Common myeloid progenitor, CD34-positive (primary cell): ENCODE measurements at regions not wholly inside any gene's neighbourhood (a gene's known extent, or its start where the extent isn't known, plus 50 kb on each side); places are given as distances from the start of the nearest gene placed in this dataset.

Source experiments
- CTCF ChIA-PET: fragments of 350-600 bp; sonication (Branson Sonifier 250); formaldehyde crosslinking; loops from one replicate; lab custom pipeline; 2021; ENCODE audit warnings: antibody characterized with exemption; lab: Charles Lee
- POLR2A ChIA-PET: fragments of 350-600 bp; sonication (Branson Sonifier 250); formaldehyde crosslinking; loops from one replicate; lab custom pipeline; 2021; ENCODE audit warnings: antibody characterized with exemption; lab: Charles Lee
- DNase-seq, 3 donors: peaks; one replicate each; pipeline versions ENCODE4 v3.0.0 to v3.0.0-alpha.2; 2013
- H3K27ac ChIP-seq, 2 experiments: 1 replicate in 1 of 2; 2 replicates in 1 of 2; pipeline ENCODE4 v1.7.0; 2013; ENCODE audit warnings: inconsistent platforms in 2 of 2, low read length in 2 of 2, mild to moderate bottlenecking in 2 of 2, low read depth in 1 of 2, moderate library complexity in 1 of 2; ENCODE audit not compliant: severe bottlenecking in 2 of 2, insufficient read depth in 1 of 2, poor library complexity in 1 of 2
- H3K27me3 ChIP-seq, 5 experiments: replicated peaks in 2 of 5; 1 replicate in 3 of 5; 2 replicates in 2 of 5; pipeline versions ENCODE4 v1.6.1 to v1.7.0; 2013; ENCODE audit warnings: low read length in 4 of 5, mild to moderate bottlenecking in 2 of 5, moderate library complexity in 2 of 5, inconsistent platforms in 1 of 5; ENCODE audit not compliant: insufficient read depth in 5 of 5, control insufficient read depth in 4 of 5
- H3K36me3 ChIP-seq, 4 experiments: 1 replicate in 2 of 4; 2 replicates in 2 of 4; pipeline versions ENCODE4 v1.6.1 to v1.7.0; 2013; ENCODE audit warnings: low read length in 3 of 4, control low read depth in 1 of 4, mild to moderate bottlenecking in 1 of 4; ENCODE audit not compliant: control insufficient read depth in 4 of 4, insufficient read depth in 4 of 4
- H3K4me1 ChIP-seq, 4 experiments: 1 replicate in 3 of 4; 2 replicates in 1 of 4; pipeline versions ENCODE4 v1.6.1 to v1.7.1; 2013; ENCODE audit warnings: low read length in 3 of 4, mild to moderate bottlenecking in 3 of 4, control low read depth in 1 of 4, inconsistent platforms in 1 of 4, moderate library complexity in 1 of 4; ENCODE audit not compliant: control insufficient read depth in 4 of 4, insufficient read depth in 4 of 4; ENCODE audit errors: control extremely low read depth in 1 of 4
- H3K4me3 ChIP-seq, 7 experiments: 1 replicate in 4 of 7; 2 replicates in 3 of 7; pipeline versions ENCODE4 v1.5.1 to v1.7.0; 2013; ENCODE audit warnings: mild to moderate bottlenecking in 7 of 7, low read length in 6 of 7, moderate library complexity in 6 of 7, inconsistent platforms in 2 of 7, low read depth in 2 of 7, control low read depth in 1 of 7; ENCODE audit not compliant: insufficient read depth in 4 of 7, control insufficient read depth in 1 of 7; ENCODE audit errors: extremely low read depth in 1 of 7
- H3K9me3 ChIP-seq, 5 experiments: 1 replicate in 4 of 5; 2 replicates in 1 of 5; pipeline versions ENCODE4 v1.6.1 to v1.7.1; 2013; ENCODE audit warnings: low read length in 4 of 5, mild to moderate bottlenecking in 2 of 5, inconsistent platforms in 1 of 5, low read depth in 1 of 5, moderate library complexity in 1 of 5; ENCODE audit not compliant: control insufficient read depth in 4 of 5, insufficient read depth in 2 of 5; ENCODE audit errors: control extremely low read depth in 1 of 5
- WGBS: methylation state at CpG from one replicate; pipeline ENCODE4 v1.1.5; 2013; ENCODE audit not compliant: insufficient coverage; 5-methylcytosine and 5-hydroxymethylcytosine counted together

DNA sequence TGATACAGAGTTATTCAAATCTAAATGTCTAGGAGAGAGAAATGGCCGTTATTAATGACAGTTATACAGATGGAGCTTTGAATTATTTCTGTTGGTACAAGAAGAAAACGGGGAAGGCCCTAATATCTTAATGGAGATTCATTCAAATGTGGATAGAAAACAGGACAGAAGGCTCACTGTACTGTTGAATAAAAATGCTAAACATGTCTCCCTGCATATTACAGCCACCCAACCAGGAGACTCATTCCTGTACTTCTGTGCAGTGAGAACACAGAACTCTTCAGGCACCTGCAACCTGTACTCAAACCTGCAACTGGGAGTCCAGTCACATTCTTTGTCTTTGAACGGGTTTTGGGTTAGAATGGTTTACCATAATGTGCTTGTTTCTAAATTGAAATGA is 403.2 kb downstream of the DAD1 start:
- H3K27me3 ChIP-seq = peaks cover 0 to 32% (median 3%) of the 10 kb centered on the region in 5 experiments
- H3K27ac ChIP-seq = no peak overlapping the region
- H3K9me3 ChIP-seq = no peaks in the 10 kb centered on the region
- POLR2A ChIA-PET = no interaction called here
- CTCF ChIA-PET = interaction anchor here (0.8 to 1.9 kb wide), 7 partner anchors 9 to 63 kb away, joined by 3 to 5 read pairs (median 3); no protein-coding TSS in a partner anchor
- DNase-seq = no peak
- whole genome bisulfite sequencing = 90% methylated on average over 2 of the region's 3 CpGs
- no peaks in the 10 kb centered on the region for H3K36me3 ChIP-seq
- peaks cover 0 to 2% (median 0%) of the 10 kb centered on the region in 4 experiments for H3K4me1 ChIP-seq
- H3K4me3 ChIP-seq = no peak overlapping the region

DNA sequence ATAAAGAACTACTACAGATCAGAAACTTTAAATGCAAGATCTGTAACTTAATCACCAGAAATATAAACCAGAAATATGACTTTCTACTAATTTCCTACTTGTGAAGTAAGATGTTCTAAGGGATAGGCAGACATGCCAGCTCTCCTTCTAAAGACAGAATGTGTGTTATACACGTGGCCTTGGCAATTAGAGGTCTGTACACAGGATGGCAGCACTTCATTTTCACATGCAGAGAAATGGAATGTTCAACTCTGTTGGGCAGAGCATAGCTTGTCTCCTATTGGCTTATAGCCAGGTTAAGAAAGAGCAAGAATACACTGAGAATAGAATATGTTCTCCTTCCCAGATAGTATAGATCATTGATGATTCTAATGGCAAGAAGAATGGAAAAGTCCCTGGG is 403.8 kb downstream of the DAD1 start:
- ChIA-PET POLR2A (no interaction called here), CTCF (interaction anchor here (0.8 to 1.9 kb wide), 10 partner anchors 10 to 62 kb away, joined by 3 to 6 read pairs (median 3); no protein-coding TSS in a partner anchor)
- 78% methylated on average over 1 of the region's 1 CpG for WGBS

DNA sequence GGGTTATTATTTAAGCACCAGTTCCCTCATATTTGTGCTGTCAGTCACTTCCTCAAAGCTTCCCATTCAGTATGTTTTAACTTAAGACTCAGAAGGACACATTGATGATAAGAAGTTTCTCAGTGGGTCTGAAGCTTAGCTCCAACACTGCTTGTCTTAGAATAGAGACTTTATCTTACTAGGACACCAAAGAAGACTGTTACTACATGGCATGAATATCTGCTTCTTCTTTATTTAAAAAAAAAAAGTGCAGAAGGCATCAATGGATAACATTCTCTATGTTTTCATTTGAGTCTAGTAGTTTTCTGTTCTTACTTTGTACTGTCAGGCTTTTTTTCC is 404.2 kb downstream of the DAD1 start:
- peaks cover 0 to 42% (median 12%) of the 10 kb centered on the region in 5 experiments for H3K27me3 ChIP-seq
- H3K4me1 ChIP-seq = peaks cover 0 to 6% (median under 1%) of the 10 kb centered on the region in 4 experiments
- ChIA-PET CTCF (interaction anchor here (1.0 to 1.9 kb wide), 8 partner anchors 10 to 62 kb away, joined by 3 to 6 read pairs (median 3); no protein-coding TSS in a partner anchor), POLR2A (no interaction called here)
- H3K36me3 ChIP-seq = no peaks in the 10 kb centered on the region
- DNase-seq = peak in 2 of 3 donors; percentile 13 to 18
- H3K27ac ChIP-seq = no peak overlapping the region
- no peak overlapping the region for H3K4me3 ChIP-seq
- no peaks in the 10 kb centered on the region for H3K9me3 ChIP-seq

More for the DNA sequence above, 403.8 kb downstream of the DAD1 start:
- Histone ChIP-seq H3K4me1 (peaks cover 0 to 2% (median 1%) of the 10 kb centered on the region in 4 experiments), H3K4me3 (no peak overlapping the region), H3K27ac (no peak overlapping the region), H3K9me3 (no peaks in the 10 kb centered on the region), H3K36me3 (no peaks in the 10 kb centered on the region), H3K27me3 (peaks cover 0 to 38% (median 8%) of the 10 kb centered on the region in 5 experiments)
- peak in 2 of 3 donors; percentile 29 to 42 for DNase-seq

DNA sequence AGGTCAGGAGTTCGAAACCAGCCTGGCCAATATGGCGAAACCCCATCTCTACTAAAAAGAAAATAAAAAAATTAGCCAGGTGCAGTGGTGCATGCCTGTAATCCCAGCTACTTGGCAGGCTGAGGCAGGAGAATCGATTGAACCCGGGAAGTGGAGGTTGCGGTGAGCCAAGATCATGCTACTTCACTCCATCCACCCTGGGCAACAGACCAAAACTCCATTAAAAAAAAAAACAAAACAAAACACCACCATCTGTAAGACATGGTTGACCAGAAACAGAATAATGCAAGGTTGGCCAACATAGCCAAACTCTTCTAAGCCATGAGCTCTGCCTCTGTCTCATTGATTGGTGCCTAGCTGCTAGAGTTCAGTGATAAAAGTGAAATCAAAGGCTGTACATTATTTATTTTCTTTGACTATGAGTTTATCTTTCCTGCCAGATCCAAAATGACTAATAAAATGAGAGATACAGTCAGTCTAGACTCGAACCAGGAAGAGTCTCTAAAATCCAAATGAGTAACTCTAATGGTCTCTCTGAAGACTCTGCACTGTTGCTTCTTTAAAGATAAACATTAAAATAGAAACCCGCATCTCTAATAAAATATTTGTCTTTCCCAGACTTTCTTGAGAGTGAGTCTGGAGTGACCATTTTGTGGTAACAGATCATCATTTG is 404.7 kb downstream of the DAD1 start:
- POLR2A ChIA-PET = no interaction called here
- CTCF ChIA-PET = interaction anchor here (1.1 to 1.9 kb wide), 6 partner anchors 9 to 61 kb away, joined by 3 to 6 read pairs (median 4); no protein-coding TSS in a partner anchor
- H3K9me3 ChIP-seq = no peaks in the 10 kb centered on the region
- H3K27me3 ChIP-seq = peaks cover 0 to 47% (median 12%) of the 10 kb centered on the region in 5 experiments
- no peak overlapping the region for H3K27ac ChIP-seq
- no peak overlapping the region for H3K4me3 ChIP-seq
- no peaks in the 10 kb centered on the region for H3K36me3 ChIP-seq
- WGBS = no CpG with 5 or more reads among the region's 7 CpGs
- peaks cover 0 to 11% (median 0%) of the 10 kb centered on the region in 4 experiments for H3K4me1 ChIP-seq
- peak in 2 of 3 donors; percentile 17 to 36 for DNase-seq

DNA sequence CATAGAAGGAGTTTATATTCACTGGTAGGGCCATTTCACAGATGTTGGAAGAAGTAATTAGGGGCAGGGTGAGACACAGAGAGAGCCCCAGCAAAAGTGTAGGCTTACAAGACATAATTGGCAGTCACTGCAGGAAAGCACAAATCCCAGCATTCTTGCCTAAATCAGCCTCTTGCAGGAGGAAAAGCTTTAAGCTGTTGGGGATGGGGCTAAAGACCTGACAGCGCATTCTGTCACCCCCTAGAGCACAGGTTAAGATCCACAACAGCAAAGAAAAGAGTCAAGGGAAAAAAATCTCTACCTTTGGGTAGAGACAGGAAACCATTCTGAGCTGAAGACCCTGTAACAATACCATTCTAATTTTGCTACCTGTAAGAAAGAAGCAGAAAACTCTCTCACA is 409.0 kb downstream of the DAD1 start:
- CTCF ChIA-PET = interaction anchor here (1.0 to 6.5 kb wide), 5 partner anchors 13 to 92 kb away, joined by 3 to 64 read pairs (median 5); no protein-coding TSS in a partner anchor
- peaks cover 0 to 59% (median 17%) of the 10 kb centered on the region in 5 experiments for H3K27me3 ChIP-seq
- no peak overlapping the region for H3K4me3 ChIP-seq
- no CpG with 5 or more reads among the region's 1 CpG for WGBS
- no peaks in the 10 kb centered on the region for H3K9me3 ChIP-seq
- peaks cover 9 to 35% (median 23%) of the 10 kb centered on the region in 4 experiments for H3K4me1 ChIP-seq
- no peak overlapping the region for H3K27ac ChIP-seq
- H3K36me3 ChIP-seq = no peaks in the 10 kb centered on the region
- POLR2A ChIA-PET = no interaction called here
- DNase-seq = no peak

DNA sequence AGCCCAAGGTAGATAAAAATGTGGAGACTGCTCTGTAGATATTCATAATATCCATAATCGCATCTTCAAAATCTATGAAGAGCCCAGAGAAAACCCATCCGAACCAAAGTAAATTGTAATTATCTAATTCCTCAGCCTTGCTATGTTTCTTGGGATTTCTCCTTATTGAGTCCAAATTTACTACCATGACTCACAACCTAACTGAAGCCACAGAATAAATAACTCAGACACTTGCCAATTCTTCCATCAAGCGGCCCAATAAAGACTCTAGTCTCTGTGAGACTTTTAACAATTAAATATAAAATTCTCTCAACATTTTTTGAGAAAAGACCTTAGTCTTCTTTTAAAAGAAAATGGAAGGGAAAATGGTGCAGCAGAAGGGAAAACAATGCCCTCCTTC is 409.8 kb downstream of the DAD1 start:
- no peak overlapping the region for H3K4me3 ChIP-seq
- POLR2A ChIA-PET = no interaction called here
- H3K9me3 ChIP-seq = no peaks in the 10 kb centered on the region
- DNase-seq = no peak
- H3K4me1 ChIP-seq = peaks cover 9 to 35% (median 23%) of the 10 kb centered on the region in 4 experiments
- H3K36me3 ChIP-seq = no peaks in the 10 kb centered on the region
- H3K27ac ChIP-seq = no peak overlapping the region
- CTCF ChIA-PET = interaction anchor here (0.8 to 6.5 kb wide), 4 partner anchors 10 to 93 kb away, joined by 3 to 64 read pairs (median 4); no protein-coding TSS in a partner anchor
- peaks cover 0 to 61% (median 17%) of the 10 kb centered on the region in 5 experiments for H3K27me3 ChIP-seq
- 100% methylated on average over 1 of the region's 3 CpGs for WGBS
